ENCODE measurements at regions not wholly inside any gene's neighbourhood (a gene's known extent, or its start where the extent isn't known, plus 50 kb on each side); places are given as distances from the start of the nearest gene placed in this dataset.

DNA sequence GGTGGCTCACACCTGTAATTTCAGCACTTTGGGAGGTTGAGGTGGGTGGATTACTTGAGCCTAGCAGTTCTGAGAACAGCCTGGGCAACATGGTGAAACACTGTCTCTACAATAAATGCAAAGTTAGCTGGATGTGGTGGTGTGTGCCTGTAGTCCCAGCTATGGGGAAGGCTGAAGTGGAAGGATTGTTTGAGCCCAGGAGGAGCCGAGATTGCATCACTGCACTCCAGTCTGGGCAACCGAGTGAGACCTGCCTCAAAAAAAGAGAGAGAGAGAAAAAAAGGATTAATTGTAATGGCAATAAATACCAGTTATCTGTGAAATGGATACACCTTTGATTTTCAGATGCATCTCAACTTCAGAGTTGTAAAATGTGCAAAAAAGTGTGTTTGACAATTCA, 58.8 kb downstream of the SPRY1 start:
- DNase-seq, result no peak
- 93 to 95% methylated on average over 2 of the region's 2 CpGs for WGBS, 2 donors

DNA sequence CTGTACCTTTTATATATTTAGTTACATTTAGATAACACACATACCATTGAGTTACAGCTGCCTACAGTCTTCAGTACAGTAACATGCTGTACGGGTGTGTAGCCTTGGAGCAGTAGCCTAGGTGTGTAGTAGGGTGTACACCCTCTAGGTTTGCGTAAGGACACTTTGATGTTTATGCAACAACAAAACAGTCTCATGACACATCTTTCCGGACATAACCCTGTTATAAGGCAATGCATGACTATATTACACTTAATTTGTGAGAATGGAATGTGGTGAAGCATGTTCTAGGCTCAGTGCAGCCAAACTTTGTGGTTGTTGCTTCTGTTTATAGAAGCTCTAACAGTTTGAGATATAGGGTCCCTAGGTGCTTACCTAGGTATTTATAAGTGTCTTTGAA, 65.4 kb downstream of the SPRY1 start:
- Histone ChIP-seq H3K9me3 (ENCODE audit: control insufficient read depth, low read length) (no peaks in the 10 kb centered on the region), H3K36me3 (ENCODE audit: control insufficient read depth in 1 of 2, insufficient read depth in 2 of 2, low read length in 1 of 2) (no peaks in the 10 kb centered on the region), H3K27ac (ENCODE audit: low read depth in 1 of 2, low read length in 2 of 2) (no peak overlapping the region), H3K27me3 (ENCODE audit: control insufficient read depth in 1 of 2, insufficient read depth in 2 of 2, low read length in 1 of 2) (no peaks in the 10 kb centered on the region), H3K4me3 (ENCODE audit: low read length in 2 of 2) (no peak overlapping the region), H3K4me1 (ENCODE audit: control insufficient read depth in 1 of 2, insufficient read depth in 2 of 2, low read length in 2 of 2) (no peaks in the 10 kb centered on the region)
- intact Hi-C loops (cut with DNase I), result no loop called here
- DNase-seq, result no peak
- WGBS, 2 donors, result 88 to 90% methylated on average over 3 of the region's 3 CpGs
- no peak for ATAC-seq (ENCODE audit: low FRiP score)

More for the DNA sequence above, 58.8 kb downstream of the SPRY1 start:
- Histone ChIP-seq H3K36me3 (ENCODE audit: control insufficient read depth in 1 of 2, insufficient read depth in 2 of 2, low read length in 1 of 2) (no peaks in the 10 kb centered on the region), H3K4me1 (ENCODE audit: control insufficient read depth in 1 of 2, insufficient read depth in 2 of 2, low read length in 2 of 2) (no peaks in the 10 kb centered on the region), H3K4me3 (ENCODE audit: low read length in 2 of 2) (no peak overlapping the region), H3K27me3 (ENCODE audit: control insufficient read depth in 1 of 2, insufficient read depth in 2 of 2, low read length in 1 of 2) (no peaks in the 10 kb centered on the region), H3K27ac (ENCODE audit: low read depth in 1 of 2, low read length in 2 of 2) (no peak overlapping the region), H3K9me3 (ENCODE audit: control insufficient read depth, low read length) (no peaks in the 10 kb centered on the region)
- ATAC-seq (ENCODE audit: low FRiP score), result no peak
- intact Hi-C loops (cut with DNase I), result no loop called here

DNA sequence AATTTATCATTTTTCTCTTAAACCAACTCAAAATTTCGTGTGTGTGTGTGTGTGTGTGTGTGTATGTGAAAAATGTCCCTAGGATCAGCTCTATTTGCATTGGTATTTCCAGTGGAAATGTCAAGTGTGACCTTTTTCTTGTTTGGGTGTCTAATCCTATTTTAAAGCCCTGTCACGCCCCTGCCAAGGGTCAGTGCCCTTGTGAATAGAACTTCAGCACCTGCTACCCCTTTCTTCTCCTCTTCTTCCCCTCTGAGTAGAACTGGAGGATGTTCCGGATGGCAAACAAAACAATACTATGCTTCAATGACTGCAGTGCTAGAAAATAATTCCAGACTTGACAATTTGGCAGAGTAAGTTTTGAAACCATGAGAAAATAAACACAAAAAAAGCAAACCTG, 67.3 kb downstream of the SPRY1 start:
- no peak overlapping the region for H3K27ac ChIP-seq (ENCODE audit: low read depth in 1 of 2, low read length in 2 of 2)
- intact Hi-C loops (cut with DNase I), result no loop called here
- H3K36me3 ChIP-seq (ENCODE audit: control insufficient read depth in 1 of 2, insufficient read depth in 2 of 2, low read length in 1 of 2), result no peaks in the 10 kb centered on the region
- no peaks in the 10 kb centered on the region for H3K27me3 ChIP-seq (ENCODE audit: control insufficient read depth in 1 of 2, insufficient read depth in 2 of 2, low read length in 1 of 2)
- ATAC-seq (ENCODE audit: low FRiP score) (no peak), DNase-seq (no peak)
- H3K4me3 ChIP-seq (ENCODE audit: low read length in 2 of 2), result no peak overlapping the region
- no peaks in the 10 kb centered on the region for H3K9me3 ChIP-seq (ENCODE audit: control insufficient read depth, low read length)
- WGBS, 2 donors, result 76 to 79% methylated on average over 3 of the region's 3 CpGs
- no peaks in the 10 kb centered on the region for H3K4me1 ChIP-seq (ENCODE audit: control insufficient read depth in 1 of 2, insufficient read depth in 2 of 2, low read length in 2 of 2)

DNA sequence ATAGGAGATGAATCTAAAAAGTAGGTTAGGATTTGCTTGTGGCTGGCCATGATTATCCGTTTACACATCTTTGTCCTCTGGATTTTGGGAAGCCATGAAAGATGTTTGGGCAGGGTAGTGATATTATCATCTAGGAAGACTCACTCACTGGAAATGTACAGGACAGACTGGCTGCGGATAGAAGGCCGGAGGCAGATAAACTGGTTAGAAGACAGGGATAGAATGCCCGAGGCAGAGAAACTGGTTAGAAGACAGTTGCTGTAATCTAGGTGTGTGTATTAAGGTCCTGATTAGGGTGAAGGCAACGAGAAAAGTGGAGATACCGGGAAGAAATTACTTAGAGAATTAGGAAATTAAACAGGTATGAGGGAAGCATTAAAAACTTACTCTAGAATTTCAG, 68.8 kb downstream of the SPRY1 start:
- H3K27me3 ChIP-seq (ENCODE audit: control insufficient read depth in 1 of 2, insufficient read depth in 2 of 2, low read length in 1 of 2), result no peaks in the 10 kb centered on the region
- DNase-seq (no peak), ATAC-seq (ENCODE audit: low FRiP score) (no peak)
- no peaks in the 10 kb centered on the region for H3K9me3 ChIP-seq (ENCODE audit: control insufficient read depth, low read length)
- no peaks in the 10 kb centered on the region for H3K4me1 ChIP-seq (ENCODE audit: control insufficient read depth in 1 of 2, insufficient read depth in 2 of 2, low read length in 2 of 2)
- no peaks in the 10 kb centered on the region for H3K36me3 ChIP-seq (ENCODE audit: control insufficient read depth in 1 of 2, insufficient read depth in 2 of 2, low read length in 1 of 2)
- WGBS, 2 donors, result 91 to 94% methylated on average over 6 of the region's 6 CpGs
- H3K27ac ChIP-seq (ENCODE audit: low read depth in 1 of 2, low read length in 2 of 2), result no peak overlapping the region
- H3K4me3 ChIP-seq (ENCODE audit: low read length in 2 of 2), result no peak overlapping the region
- intact Hi-C loops (cut with DNase I), result no loop called here

DNA sequence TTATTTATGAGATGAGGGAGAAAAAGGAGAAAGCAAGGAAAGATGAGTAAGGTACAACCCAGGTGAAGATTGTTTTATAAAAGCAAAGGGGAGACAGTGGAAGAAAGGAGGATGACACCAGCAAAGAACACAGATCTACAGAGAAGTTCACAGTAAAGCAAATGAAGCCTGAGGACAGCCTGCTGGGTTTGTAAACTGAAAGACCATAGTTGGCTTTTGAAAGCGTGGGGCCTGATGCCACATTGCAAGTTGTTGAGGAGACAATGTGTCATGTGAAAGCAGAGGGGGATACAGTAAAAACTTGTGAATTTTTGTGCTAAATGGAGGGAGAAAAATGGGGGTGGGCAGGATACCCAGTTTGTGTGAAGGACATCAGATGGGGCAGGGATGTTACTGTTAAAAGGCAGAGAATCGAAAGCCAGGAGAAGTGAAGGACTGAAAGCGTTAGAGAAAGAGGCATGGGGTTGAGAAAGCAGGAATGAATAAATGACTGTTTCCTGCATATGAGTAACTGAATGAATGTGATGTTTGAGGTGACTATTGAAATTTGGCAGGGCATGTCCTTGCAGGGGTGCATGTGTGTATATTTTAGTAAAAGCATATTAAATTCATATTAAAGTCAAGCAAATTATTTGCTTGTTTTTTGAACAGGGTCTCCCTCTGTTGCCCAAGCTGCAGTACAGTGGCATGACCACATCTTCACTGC, 69.6 kb downstream of the SPRY1 start:
- H3K9me3 ChIP-seq (ENCODE audit: control insufficient read depth, low read length), result no peaks in the 10 kb centered on the region
- H3K36me3 ChIP-seq (ENCODE audit: control insufficient read depth in 1 of 2, insufficient read depth in 2 of 2, low read length in 1 of 2), result no peaks in the 10 kb centered on the region
- no peaks in the 10 kb centered on the region for H3K4me1 ChIP-seq (ENCODE audit: control insufficient read depth in 1 of 2, insufficient read depth in 2 of 2, low read length in 2 of 2)
- DNase-seq, result no peak
- H3K27me3 ChIP-seq (ENCODE audit: control insufficient read depth in 1 of 2, insufficient read depth in 2 of 2, low read length in 1 of 2), result no peaks in the 10 kb centered on the region
- no peak overlapping the region for H3K27ac ChIP-seq (ENCODE audit: low read depth in 1 of 2, low read length in 2 of 2)
- H3K4me3 ChIP-seq (ENCODE audit: low read length in 2 of 2), result no peak overlapping the region
- ATAC-seq (ENCODE audit: low FRiP score), result no peak
- WGBS, 2 donors, result 83 to 99% methylated on average over 3 of the region's 3 CpGs
- intact Hi-C loops (cut with DNase I), result no loop called here

DNA sequence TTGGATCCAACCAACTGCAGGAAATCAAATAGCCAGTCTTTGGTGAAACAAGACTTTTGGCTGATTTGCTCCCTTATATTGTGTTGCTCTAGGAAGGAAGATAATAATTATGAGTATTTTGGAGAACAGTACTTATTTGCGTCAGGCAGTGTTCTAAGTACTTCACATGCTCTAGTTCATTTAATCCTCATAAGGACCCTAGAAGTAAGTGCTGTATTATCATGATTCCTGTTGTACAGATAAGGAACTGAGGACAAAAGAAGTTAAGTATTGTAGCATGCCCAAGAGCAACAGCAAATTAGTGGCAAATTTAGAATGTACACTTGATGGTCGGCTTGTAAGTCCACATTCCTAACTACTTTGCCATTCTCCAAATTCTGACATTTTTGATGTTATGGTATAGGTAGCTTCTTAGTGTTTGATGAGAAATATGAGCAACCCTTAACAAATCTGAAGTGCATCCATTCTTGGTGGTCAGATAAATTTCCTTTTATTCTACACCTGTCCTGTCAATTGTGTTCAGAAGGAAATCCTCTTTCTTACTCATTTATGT, 72.0 kb downstream of the SPRY1 start:
- intact Hi-C loops (cut with DNase I), result no loop called here
- no peaks in the 10 kb centered on the region for H3K4me1 ChIP-seq (ENCODE audit: control insufficient read depth in 1 of 2, insufficient read depth in 2 of 2, low read length in 2 of 2)
- ATAC-seq (ENCODE audit: low FRiP score) (no peak), DNase-seq (no peak)
- 46 to 70% methylated on average over 2 of the region's 2 CpGs for WGBS, 2 donors
- no peaks in the 10 kb centered on the region for H3K27me3 ChIP-seq (ENCODE audit: control insufficient read depth in 1 of 2, insufficient read depth in 2 of 2, low read length in 1 of 2)
- H3K36me3 ChIP-seq (ENCODE audit: control insufficient read depth in 1 of 2, insufficient read depth in 2 of 2, low read length in 1 of 2), result no peaks in the 10 kb centered on the region
- no peak overlapping the region for H3K4me3 ChIP-seq (ENCODE audit: low read length in 2 of 2)
- H3K9me3 ChIP-seq (ENCODE audit: control insufficient read depth, low read length), result no peaks in the 10 kb centered on the region
- no peak overlapping the region for H3K27ac ChIP-seq (ENCODE audit: low read depth in 1 of 2, low read length in 2 of 2)

DNA sequence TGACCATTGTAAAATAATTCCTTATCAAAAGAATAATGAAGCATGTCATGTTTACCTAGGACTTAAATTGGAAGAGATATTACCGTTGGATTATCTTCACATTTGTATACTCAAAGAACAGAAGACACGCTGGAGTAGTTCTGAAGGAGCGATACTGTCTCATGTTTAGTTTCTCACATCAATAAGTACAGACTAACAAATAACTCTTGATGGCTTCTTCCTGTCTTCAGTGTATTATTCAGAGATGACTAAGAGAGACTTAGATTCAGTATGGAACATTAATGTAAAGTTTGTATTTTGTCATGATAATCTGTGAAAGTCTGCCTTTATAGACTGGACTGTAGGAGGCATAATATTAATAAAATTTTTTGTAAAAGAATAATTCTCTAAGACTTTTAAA, 72.7 kb downstream of the SPRY1 start:
- DNase-seq, result no peak
- H3K4me3 ChIP-seq (ENCODE audit: low read length in 2 of 2), result no peak overlapping the region
- no peak overlapping the region for H3K27ac ChIP-seq (ENCODE audit: low read depth in 1 of 2, low read length in 2 of 2)
- intact Hi-C loops (cut with DNase I), result no loop called here
- no peaks in the 10 kb centered on the region for H3K4me1 ChIP-seq (ENCODE audit: control insufficient read depth in 1 of 2, insufficient read depth in 2 of 2, low read length in 2 of 2)
- H3K36me3 ChIP-seq (ENCODE audit: control insufficient read depth in 1 of 2, insufficient read depth in 2 of 2, low read length in 1 of 2), result no peaks in the 10 kb centered on the region
- H3K9me3 ChIP-seq (ENCODE audit: control insufficient read depth, low read length), result no peaks in the 10 kb centered on the region
- 61 to 66% methylated on average over 3 of the region's 3 CpGs for WGBS, 2 donors
- no peaks in the 10 kb centered on the region for H3K27me3 ChIP-seq (ENCODE audit: control insufficient read depth in 1 of 2, insufficient read depth in 2 of 2, low read length in 1 of 2)
- ATAC-seq (ENCODE audit: low FRiP score), result no peak

DNA sequence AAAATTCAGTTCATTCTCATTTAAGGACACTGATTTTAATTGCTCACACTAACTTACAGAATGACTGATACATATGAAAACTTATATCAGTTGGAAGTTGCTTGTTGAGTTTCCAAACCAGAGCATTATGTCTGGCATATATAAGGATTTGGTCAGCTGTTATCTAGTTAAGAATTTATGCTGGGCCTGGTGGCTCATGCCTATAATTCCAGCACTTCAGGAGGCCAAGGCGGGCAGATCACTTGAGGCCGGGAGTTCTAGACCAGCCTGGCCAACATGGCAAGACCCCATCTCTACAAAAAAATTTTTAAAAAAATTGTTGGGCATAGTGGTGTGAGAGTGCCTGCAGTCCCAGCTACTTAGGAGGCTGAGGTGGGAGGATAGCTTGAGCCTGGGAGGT, 73.1 kb downstream of the SPRY1 start:
- Histone ChIP-seq H3K36me3 (ENCODE audit: control insufficient read depth in 1 of 2, insufficient read depth in 2 of 2, low read length in 1 of 2) (no peaks in the 10 kb centered on the region), H3K9me3 (ENCODE audit: control insufficient read depth, low read length) (no peaks in the 10 kb centered on the region), H3K27me3 (ENCODE audit: control insufficient read depth in 1 of 2, insufficient read depth in 2 of 2, low read length in 1 of 2) (no peaks in the 10 kb centered on the region), H3K27ac (ENCODE audit: low read depth in 1 of 2, low read length in 2 of 2) (no peak overlapping the region), H3K4me1 (ENCODE audit: control insufficient read depth in 1 of 2, insufficient read depth in 2 of 2, low read length in 2 of 2) (no peaks in the 10 kb centered on the region), H3K4me3 (ENCODE audit: low read length in 2 of 2) (no peak overlapping the region)
- DNase-seq, result no peak
- 93 to 96% methylated on average over 2 of the region's 2 CpGs for WGBS, 2 donors
- ATAC-seq (ENCODE audit: low FRiP score), result no peak
- intact Hi-C loops (cut with DNase I), result no loop called here

DNA sequence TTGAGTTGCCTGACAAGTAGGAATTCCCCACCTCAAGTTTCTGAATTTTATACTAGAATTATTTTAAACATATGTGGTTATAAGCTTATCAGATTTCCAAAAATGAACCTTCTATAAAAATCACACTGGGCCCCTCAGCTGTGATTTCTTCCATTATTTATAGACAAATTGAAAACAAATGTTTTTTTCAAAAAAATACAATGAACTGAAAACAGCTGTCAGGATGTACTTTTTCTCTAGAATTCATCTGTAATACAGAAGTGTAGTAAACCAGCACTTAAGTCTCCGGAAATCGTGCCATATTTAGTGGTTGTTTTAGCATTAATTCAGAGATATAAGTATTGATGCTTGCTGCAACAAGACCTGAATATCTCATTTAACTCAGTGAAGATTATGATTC, 74.0 kb downstream of the SPRY1 start:
- ATAC-seq (ENCODE audit: low FRiP score), result no peak
- no peaks in the 10 kb centered on the region for H3K4me1 ChIP-seq (ENCODE audit: control insufficient read depth in 1 of 2, insufficient read depth in 2 of 2, low read length in 2 of 2)

More for the DNA sequence above, 74.0 kb downstream of the SPRY1 start:
- DNase-seq, result no peak
- Histone ChIP-seq H3K36me3 (ENCODE audit: control insufficient read depth in 1 of 2, insufficient read depth in 2 of 2, low read length in 1 of 2) (no peaks in the 10 kb centered on the region), H3K27ac (ENCODE audit: low read depth in 1 of 2, low read length in 2 of 2) (no peak overlapping the region), H3K9me3 (ENCODE audit: control insufficient read depth, low read length) (no peaks in the 10 kb centered on the region), H3K27me3 (ENCODE audit: control insufficient read depth in 1 of 2, insufficient read depth in 2 of 2, low read length in 1 of 2) (no peaks in the 10 kb centered on the region), H3K4me3 (ENCODE audit: low read length in 2 of 2) (no peak overlapping the region)
- WGBS, 2 donors, result 83 to 93% methylated on average over 2 of the region's 2 CpGs
- intact Hi-C loops (cut with DNase I), result no loop called here

All from aorta (tissue), 5 donors.